ENCODE measurements at regions not wholly inside any gene's neighbourhood (a gene's known extent, or its start where the extent isn't known, plus 50 kb on each side); places are given as distances from the start of the nearest gene placed in this dataset.

- H3K79me2 ChIP-seq (ENCODE audit: control insufficient read depth, insufficient read depth, low read length): no peaks in the 10 kb centered on the region
- intact Hi-C loops (cut with micrococcal nuclease): no loop called here
- DNase-seq (ENCODE audit: extremely low read depth in 1 of 4, low spot score in 3 of 4): no peak
- peaks cover 30 to 33% of the 10 kb centered on the region in 2 experiments for H3K4me1 ChIP-seq (replicated peaks in 1 of 2; ENCODE audit: control insufficient read depth in 2 of 2, insufficient read depth in 2 of 2, low read length in 2 of 2)
- H3K4me3 ChIP-seq: no peak overlapping the region
- no peak for FAIRE-seq
- H3K9me1 ChIP-seq (ENCODE audit: control insufficient read depth, insufficient read depth, low read length): no peaks in the 10 kb centered on the region
- no peaks in the 10 kb centered on the region for H3K36me3 ChIP-seq (ENCODE audit: control insufficient read depth, insufficient read depth, low read length)
- no peak overlapping the region for H3K4me2 ChIP-seq (ENCODE audit: insufficient read depth, low read length)
- CTCF ChIA-PET (ENCODE audit: low intra/inter-chr PET ratio): no interaction called here
- POLR2A ChIA-PET: interaction anchor here (0.8 to 2.2 kb wide), 3 partner anchors 8 to 13 kb away, joined by 3 to 15 read pairs (median 4); no protein-coding TSS in a partner anchor
- WGBS (ENCODE audit: insufficient coverage, low coverage, missing lambda C conversion rate): 75% methylated on average over 20 of the region's 20 CpGs
- no peak for ATAC-seq
- no peak overlapping the region for H2AFZ ChIP-seq (ENCODE audit: low read depth, low read length)
- no peaks in the 10 kb centered on the region for H4K20me1 ChIP-seq (replicated peaks; ENCODE audit: control insufficient read depth, insufficient read depth, low read length)
- BruUV-seq (replicated peaks): no TSS peak
- H3K27ac ChIP-seq (ENCODE audit: extremely low read depth, low read depth, low read length): no peak overlapping the region
- H3K9ac ChIP-seq (ENCODE audit: insufficient read depth in 1 of 2, low read depth in 2 of 2, low read length in 2 of 2): peak overlapping the region in 1 of 2 experiments; percentile 18; a peak in 1 of 4 replicates
- H3K9me3 ChIP-seq (replicated peaks; ENCODE audit: control insufficient read depth, insufficient read depth, low read depth, low read length): no peaks in the 10 kb centered on the region
- in situ Hi-C loops (cut with MboI): no loop called here
- TF ChIP-seq STAT5B (CRISPR knock-in tag; IDR thresholded peaks at IDR 0.05) (no peak), NR2C1 (IDR thresholded peaks at IDR 0.05) (no peak), NR2C1 (tag; IDR thresholded peaks at IDR 0.05) (peak; percentile 28; the same call in 1 of the 2 replicates), ZNF184 (CRISPR knock-in tag; IDR thresholded peaks at IDR 0.05) (no peak), XRCC5 (IDR thresholded peaks at IDR 0.05; ENCODE audit: low read depth, low read length) (no peak), CHD1 (IDR thresholded peaks at IDR 0.05; ENCODE audit: low read length) (no peak), HDAC3 (IDR thresholded peaks at IDR 0.05; ENCODE audit: borderline replicate concordance, partially characterized antibody) (no peak), FOXK1 (CRISPR knock-in tag; IDR thresholded peaks at IDR 0.05; ENCODE audit: borderline replicate concordance) (0 out of 2 replicates have a peak, but pooled peaks have one; percentile 46), NCOA4 (IDR thresholded peaks at IDR 0.05; ENCODE audit: partially characterized antibody) (no peak), ZNF224 (CRISPR knock-in tag; IDR thresholded peaks at IDR 0.05) (0 out of 2 replicates have a peak, but pooled peaks have one; percentile 26), ZNF398 (CRISPR knock-in tag; IDR thresholded peaks at IDR 0.05) (no peak), ZFP91 (CRISPR knock-in tag; IDR thresholded peaks at IDR 0.05) (no peak), SMAD4 (CRISPR knock-in tag; conservative IDR thresholded peaks at IDR 0.05) (peak; percentile 14; the same call in 1 of the 2 replicates)
- no peaks in the 10 kb centered on the region for H3K27me3 ChIP-seq (ENCODE audit: control insufficient read depth in 2 of 2, insufficient read depth in 2 of 2, low read length in 2 of 2)
These were observed 151.8 kb downstream of the VEGFA start for GRCh38 chr6:43921548-43922425.

Measured in K562 (cell line).